ENCODE measurements at regions not wholly inside any gene's neighbourhood (a gene's known extent, or its start where the extent isn't known, plus 50 kb on each side); places are given as distances from the start of the nearest gene placed in this dataset.
"Not testable (repeated sequence)": the region's sequence is repeated elsewhere in the genome, so short reads cannot be mapped to it uniquely, and the experiment has no call there.

DNA sequence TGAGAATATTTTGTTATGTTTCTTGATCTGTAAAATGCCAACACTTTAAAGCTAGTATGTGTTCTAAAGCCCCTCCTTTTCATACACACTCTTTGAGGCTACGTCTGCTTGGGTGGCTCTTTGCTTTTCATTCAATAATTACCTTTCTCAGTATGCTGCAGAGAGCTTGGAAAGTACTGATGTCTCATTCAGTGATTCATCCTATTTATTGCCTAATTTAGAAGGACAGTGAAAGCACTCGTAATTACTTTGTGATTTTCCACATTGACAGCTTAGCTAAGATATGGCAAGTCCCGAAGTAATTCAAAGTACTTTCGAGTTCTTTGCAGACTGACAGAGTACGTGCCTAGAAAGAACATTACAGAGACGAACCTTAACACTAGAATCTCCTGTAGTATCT lies 57.2 kb downstream of the BMP15 start:
- no peak for DNase-seq

DNA sequence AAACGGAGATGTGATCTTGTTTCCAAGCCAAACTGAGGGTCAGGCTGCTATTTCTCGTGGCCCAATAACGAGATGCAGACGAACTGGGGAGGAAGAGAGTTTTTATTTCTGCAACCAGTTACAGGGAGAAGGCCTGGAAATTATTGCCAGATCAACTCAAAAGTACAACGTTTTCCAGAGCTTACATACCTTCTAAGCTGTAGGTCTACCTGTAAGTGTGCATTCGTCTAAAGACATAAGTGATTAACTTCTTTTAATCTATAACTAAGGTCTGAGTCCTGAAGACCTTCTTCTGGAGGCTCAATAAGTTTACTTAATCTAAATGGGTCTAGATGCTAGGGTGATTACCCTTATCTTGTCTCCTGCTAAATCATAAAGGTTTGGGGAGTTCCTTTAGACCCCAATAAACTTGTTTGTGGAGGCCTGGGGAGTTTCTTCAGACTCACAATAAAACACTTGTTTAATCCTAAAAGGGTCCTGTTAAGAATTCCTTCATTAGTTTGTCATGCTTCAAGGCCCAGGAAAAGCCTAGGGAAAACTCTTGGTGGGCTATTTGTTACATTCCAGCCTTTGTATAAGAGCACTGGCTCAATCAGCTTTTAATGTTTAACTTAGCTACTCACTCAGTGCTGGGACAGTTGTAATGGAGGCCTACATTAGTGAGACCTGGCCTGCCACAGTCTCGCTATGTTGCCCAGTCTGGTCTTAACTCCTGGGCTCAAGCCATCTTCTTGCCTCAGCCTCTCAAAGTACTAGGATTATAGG lies 58.5 kb downstream of the BMP15 start:
- not testable (repeated sequence) for DNase-seq

DNA sequence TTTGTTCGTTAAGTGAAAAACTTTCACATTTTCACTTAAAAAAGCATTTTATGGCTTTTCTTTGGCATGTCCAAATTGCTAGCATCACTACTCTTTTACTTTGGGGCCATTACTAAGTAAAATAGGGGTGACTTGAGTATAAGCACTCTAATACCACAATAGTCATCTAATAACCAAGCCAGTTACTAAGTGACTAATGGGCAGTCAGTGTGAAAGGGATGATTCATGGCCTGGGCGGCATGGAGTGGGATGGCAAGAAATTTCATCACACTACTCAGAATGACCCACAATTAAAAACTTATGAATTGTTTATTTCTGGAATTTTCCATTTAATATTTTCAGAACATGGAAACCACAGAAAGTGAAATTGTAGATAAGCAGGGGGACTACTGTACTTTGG lies 60.9 kb downstream of the BMP15 start:
- DNase-seq = no peak

DNA sequence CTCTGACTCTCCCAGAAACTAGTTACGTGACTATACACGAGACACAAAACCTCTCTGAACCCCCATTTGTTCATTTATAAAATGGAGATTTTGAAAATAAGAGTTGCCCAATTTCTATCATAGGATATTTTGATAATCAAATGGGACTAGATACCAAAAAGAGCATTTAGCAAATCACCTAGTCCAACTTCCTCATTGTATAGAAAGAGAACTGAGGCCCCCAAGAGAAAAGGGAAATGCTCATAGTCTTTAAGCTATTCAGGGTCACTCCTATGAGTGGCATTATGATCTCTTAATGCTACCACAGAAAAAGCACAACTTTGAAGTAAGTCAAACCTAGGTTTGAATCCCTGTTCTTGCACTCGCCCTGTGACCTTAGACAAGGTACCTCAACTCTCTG lies 62.7 kb downstream of the BMP15 start:
- DNase-seq = no peak

DNA sequence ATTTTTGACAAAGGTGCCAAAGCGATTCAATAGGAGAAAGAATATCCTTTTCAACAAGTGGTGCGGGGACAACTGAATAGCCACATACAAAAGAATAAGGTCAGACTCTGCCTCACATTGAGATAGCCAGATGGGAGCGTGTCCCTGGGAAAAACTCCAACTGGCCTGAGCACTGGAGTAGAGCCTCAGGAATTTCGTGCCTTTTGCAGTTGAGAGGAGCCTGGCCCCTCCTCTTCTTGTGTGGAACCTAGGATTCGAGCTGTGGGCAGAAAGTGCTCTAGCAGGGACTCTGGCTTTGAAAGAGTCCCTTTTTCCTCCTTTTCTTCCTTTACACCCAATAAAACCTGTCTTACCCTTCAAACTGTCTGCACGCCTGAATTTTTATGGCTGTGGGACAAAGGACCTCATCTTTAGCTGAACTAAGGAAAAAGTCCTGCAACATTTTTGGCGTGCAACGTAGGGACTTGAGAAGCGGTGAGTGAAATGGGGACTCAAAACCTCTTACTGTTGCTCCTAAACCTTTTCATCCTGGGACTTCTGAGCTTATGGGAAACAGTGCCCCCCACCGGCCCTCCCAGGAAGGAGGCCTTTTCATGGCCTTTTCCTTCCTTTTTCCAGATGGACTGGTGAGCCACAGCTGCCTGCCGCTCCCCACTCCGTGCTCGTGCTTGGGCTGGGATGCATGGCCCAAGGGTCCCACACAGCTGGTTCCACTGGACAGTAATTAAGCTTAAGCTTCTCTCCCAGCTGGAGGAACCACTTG lies 68.6 kb downstream of the BMP15 start:
- DNase-seq = no peak

DNA sequence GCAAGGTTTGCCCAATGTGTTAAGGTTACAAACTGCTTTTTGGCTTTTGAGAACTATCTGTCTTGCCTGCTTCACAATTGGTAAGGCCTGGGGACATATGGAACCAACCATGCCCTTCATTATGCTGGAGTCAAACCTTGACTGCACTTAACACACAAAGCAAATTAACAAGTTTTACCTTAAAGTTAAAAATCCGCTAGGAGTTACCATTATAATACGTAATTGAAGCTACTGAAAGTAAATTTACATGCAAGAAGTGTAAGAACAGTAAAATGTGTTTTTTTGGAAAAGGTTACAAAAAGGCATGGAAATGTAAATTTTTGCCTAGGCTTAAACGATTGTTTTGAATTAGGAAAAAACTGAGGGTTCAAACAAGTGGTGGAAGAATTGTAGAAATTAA lies 69.7 kb downstream of the BMP15 start:
- DNase-seq = no peak

DNA sequence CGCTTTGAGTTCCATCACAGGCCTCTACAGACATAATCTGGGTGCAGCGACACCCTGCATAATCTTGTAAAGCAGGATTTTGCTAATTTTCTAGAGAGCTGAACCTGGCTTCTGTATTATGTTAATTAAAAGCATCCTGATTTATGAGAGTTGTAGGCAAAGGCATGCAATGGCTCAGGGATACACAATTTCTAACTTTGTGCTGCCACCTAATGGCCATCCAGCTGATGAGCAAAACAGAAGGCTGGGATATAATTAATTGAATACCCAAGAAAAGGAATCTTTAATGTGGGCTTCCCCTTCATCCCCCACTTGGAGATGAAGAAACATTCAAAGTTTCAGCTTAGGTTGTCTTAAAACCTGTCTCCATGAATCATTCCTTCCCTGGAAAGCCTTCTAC lies 78.1 kb downstream of the BMP15 start:
- peak in 1 of 2 donors; percentile 6 for DNase-seq

DNA sequence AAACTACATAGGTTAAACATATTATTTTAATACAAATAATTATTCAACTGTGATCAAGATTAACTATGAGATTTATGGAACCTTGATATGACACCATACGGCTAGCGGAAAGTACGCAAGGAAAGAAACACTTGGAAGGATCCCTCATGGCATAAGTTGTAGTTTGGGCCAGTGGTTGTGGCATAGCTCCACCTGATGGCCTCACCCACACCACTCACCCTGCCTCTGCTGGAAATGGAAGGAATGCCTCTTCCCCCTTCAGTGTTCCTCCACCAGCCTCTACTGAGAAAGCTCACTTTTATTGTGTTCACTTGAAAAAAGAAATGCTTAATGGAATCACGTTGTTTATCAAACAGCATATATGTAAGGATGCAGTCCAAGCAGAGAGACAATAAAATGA lies 86.4 kb downstream of the BMP15 start:
- no peak for DNase-seq

DNA sequence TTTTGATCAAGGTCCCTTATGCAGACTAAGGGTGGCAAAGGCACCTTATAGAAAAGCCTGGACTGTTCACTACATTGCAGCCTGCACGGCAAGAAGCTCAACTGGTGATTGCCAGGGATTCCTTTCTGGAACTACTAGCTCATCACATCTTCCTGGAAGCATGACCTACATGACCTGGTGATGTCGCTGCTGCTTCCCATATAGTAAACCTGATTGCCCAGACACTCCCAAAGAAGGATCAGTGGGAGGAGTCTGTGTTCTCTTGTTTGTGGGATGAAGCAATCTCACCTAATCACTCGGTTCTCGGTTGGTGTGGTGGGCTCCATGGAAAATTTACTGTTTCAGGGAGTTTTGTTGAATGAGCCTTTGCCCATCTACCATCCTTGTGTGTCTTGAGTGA lies 89.8 kb downstream of the BMP15 start:
- not testable (repeated sequence) for DNase-seq

DNA sequence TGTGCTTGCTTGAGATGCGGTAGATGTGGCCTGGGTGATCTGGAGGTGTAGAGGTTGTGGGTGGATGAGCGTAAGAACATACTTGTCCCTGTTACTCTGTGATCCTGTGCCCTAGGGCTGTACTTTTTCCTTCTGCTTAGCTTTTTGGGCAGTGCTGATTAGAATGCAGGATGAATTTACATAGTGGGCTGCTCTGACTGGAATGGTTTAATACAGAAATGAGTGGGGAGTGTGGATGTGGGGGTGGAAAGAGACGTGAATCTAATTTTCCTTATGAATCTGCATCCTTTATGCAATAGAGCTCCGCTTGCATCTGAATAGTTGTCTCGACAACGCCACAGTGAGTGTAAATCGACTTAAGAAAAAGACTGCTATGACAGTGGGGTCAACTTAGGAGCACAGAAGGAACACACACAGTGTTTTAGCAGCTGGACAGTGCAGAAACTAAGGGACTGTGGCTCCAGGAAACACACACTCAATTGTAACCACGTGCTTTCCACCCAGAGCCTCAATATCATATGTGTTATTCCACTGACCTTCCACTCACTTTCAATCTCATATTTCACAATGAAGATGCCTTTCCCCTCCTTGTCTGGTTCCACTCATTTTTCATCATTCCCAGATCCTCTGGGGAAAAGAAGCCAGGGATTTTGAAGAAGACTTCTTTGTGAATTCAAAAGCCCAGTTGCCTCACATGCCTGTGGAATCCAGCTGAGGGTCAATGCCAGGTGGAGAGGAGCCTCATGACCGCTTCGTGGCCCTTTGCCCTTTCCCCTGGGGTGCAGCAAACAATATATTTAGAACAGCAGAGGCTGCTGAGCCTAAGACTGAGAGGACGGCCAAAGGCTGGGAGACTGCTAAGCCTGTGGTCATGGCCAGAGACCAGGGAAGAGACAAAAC lies 91.4 kb downstream of the BMP15 start:
- DNase-seq = not testable (repeated sequence)

DNA sequence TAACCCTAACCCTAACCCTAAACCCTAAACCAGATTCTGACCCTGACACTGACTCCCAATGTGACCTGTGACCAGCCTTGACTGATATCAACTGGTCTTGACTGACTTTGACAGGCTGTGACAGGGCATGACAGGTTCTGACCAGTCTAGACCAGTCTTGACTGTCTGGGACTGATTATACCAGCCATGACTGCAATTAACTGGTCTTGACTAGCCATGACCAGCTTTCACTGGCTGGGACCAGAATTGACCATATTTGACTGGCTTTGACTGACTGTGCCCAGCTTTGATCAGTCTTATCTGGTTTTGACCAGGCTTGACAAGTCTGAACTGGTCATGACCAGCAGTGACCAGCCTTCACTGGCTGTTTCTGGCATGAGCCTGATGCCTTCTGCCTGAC lies 95.5 kb downstream of the BMP15 start:
- no peak for DNase-seq

DNA sequence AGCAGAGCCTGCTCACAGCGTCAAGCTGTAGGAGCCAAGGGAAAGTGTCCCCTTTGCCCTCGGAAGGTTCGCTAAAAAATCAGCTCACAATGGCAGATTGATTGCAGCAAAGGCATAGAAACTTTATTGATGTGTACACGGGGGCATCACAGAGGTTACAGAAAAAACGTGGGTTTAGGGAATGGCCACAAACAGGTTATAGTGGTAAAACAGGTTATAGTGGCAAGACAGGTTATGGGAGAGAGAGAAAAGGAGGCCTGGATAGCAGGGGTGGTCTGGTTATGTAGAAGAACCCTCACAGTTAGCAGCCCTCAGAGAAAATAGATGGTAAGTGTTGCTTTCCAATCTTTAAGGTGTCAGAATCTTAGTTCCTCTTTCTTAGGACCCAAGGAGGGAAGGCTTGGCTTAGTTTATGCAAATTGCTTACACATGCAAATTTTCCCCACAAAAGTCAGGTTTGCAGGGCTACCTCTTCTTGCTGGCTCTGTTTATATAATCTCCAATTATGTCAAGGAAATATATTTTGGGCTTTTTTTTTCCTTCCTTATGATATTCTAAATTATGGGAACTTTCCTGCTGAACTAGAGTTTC lies 113.7 kb downstream of the BMP15 start:
- no peak for DNase-seq

DNA sequence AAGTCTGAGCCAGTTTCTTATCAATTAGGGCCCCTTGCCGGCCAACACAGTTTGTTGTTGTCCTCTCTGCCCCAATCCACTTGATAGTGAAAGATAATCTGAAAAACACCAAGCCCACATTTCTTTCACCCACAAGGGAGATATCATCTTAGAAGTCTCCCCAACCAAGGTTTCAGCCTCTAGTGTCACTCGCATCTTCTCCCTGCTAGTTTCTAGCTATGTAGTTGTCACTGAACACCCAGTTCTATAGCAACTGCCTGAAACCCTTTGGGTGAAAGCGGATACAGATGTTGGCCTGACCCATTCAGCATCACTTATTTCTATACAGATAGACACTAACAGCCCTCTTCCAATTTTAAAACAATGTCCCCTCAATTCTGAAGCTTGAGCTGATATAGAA lies 116.3 kb downstream of the BMP15 start:
- no peak for DNase-seq

DNA sequence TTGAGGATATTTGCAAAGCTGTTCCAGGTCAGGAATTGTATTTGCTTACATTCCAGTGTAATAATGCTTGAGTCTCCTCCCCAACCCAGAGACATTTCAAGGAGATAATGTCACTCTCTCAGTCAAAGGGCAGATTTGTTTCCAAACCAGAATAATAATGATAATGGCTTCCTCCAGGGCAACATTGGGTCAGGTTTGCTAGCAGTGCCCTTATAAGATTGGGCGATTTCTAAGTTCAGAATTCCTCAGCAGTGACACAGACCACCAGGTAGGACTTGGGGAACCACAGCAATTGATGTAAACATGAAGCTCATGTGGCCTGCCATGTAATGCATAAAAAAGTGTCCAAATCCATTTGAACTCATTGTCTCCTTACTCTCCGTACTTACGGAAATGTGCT lies 125.2 kb downstream of the BMP15 start:
- DNase-seq = no peak

DNA sequence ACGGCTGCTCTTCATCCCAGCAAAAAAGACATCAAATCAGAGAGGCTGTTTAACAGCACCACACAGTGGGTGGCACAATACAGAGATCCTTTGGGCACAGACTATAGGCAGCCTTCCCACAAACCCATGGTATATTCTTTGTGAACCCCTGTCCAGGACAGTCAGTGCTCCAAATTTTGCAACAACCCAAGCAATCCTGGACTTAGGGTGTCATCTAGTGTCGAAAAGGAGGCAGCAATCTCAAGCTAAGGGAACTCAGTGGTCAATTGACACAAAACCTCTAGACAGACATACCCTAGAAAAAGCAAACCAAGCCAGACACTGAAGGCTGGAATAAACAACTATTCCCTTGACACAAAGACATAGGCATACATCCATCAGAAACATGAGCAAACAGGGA lies 137.4 kb downstream of the BMP15 start:
- DNase-seq = no peak

DNA sequence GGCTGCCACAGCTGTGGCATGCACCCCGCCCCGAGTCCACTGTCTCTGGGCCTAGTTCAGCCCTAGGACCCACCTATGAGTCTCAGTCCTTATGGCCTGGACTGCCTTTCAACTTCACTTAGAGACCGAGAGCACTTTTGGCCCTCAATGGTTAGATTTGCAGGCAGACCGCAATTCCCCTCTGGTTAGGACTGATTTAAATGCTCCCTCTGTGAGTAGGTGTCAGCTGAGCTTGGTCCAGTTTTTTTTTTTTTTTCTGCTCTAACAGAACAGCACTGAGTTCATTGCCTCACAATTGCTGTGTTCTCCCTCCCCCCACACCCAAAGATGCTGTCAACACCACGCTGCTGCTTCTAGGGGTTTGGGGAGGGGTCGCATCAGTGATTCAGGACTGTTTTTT lies 143.2 kb downstream of the BMP15 start:
- DNase-seq = no peak

DNA sequence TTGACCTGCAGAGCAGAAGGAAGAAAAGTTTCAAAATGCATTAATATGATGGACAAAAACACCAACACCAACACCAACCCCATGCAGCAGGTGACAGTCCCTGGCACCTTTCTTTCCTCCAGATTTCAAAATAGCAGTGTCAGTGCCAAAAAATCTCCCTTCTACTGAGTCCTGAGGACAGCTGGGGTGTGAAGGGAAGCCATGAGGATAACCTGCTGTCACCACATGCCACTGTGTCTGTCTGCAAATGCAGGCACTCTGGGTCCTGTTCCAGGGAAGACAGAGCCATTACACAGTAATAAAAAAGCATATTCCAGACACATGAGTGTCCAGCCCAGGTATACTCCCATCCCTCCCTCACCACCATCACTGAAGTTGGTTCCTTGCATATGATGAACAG lies 187.5 kb downstream of the BMP15 start:
- no peak for DNase-seq

DNA sequence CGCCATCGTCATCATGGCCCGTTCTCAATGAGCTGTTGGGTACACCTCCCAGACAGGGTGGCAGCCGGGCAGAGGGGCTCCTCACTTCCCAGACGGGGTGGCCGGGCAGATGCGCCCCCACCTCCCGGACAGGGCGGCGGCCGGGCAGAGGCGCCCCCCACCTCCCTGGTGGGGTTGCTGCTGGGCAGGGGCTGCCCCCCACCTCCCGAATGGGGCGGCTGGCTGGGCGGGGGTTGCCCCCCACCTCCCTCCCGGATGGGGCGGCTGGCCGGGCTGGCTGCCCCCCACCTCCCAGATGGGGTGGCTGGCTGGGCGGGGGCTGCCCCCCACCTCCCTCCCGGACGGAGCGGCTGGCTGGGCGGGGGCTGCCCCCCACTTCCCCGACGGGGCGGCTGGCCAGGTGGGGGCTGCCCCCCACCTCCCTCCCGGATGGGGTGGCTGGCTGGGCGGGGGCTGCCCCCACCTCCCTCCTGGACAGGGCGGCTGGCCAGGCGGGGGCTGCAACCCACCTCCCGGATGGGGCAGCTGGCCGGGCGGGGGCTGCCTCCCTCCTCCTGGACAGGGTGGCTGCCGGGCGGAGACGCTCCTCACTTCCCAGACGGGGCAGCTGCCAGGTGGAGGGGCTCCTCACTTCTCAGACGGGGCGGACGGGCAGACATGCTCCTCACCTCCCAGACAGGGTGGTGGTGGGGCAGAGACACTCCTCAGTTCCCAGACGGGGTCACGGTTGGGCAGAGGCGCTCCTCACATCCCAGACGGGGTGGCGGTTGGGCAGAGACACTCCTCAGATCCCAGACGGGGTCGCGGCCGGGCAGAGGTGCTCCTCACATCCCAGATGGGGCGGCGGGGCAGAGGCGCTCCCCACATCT lies 208.8 kb downstream of the BMP15 start:
- not testable (repeated sequence) for DNase-seq

DNA sequence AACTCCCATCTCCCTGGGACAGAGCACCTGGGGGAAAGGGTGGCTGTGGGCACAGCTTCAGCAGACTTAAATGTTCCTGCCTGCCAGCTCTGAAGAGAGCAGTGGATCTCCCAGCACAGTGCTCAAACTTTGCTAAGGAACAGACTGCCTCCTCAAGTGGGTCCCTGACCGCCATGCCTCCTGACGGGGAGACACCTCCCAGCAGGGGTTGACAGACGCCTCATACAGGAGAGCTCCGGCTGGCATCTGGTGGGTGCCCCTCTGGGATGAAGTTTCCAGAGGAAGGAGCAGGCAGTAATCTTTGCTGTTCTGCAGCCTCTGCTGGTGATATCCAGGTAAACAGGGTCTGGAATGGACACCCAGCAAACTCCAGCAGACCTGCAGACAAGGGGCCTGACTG lies 206.9 kb upstream of the NUDT10 start:
- DNase-seq = not testable (repeated sequence)

DNA sequence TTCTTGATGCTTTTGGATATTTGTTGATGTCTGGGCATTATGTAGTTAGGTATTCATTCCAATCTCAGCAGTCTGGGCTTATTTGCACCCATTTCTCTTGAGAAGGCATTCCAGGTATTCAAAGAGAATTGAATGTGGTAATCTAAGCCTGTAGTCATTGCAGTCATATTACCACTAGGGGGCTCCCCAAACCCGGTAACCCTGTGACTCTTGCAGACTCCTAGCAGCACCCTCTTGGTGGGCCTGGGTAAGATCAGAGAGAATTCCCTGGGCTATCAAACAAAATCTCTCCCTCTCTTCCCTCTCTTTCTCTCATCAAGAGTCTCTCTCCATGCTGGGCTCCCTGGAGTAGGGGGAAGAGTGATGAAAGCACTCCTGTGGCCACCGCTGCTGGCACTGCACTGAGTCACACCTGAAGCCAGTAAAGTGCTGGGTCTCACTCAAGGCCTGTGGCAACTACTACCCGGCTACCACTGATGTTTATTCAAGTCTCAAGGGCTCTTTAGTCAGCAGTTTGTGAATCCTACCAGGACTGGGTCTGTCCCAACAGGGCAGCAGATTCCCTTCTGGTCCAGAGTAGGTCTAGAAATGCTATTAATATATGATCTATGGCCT lies 187.7 kb upstream of the NUDT10 start:
- peak; percentile 7 to 29 for DNase-seq

DNA sequence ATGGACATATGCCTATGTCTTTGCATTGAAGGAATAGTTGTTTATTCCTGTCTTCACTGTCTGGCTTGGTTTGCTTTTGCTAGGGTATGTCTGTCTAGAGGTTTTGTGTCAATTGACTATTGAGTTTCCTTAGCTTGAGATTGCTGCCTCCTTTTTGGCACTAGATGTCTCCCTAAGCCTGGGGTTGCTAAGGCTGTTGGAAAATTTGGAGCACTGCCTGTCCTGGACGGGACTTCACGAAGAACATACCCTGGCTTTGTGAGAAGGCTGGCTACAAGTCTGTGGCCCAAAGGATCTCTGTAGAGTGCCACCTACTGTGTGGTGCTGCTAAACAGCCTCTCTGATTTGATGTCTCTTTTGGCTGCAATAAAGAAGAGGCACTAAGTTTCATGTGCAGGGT lies 183.8 kb upstream of the NUDT10 start:
- no peak for DNase-seq

DNA sequence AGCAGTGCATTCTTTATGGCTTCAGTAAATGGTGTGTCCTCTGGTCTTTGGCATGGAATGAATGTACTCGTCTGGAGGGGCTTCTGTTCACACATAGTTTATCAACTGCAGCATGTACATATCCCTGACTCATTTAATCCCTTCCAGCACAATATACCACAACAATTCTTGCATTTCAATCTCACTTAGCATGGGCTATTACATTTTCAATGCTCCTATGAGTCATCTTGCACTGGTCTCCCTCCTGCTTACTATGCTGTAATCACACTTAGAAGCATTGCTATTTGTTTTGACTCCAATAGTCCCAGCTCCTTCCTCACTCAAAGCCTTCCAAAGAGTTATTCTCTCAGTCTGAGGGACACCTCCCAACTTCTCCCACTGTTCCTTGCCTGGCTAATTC lies 180.9 kb upstream of the NUDT10 start:
- no peak for DNase-seq
